Cardiac muscle cell (in vitro differentiated cells and primary cell): ENCODE measurements at regions not wholly inside any gene's neighbourhood (a gene's known extent, or its start where the extent isn't known, plus 50 kb on each side); places are given as distances from the start of the nearest gene placed in this dataset.

Source experiments
- DNase-seq, 2 donors: peaks; one replicate each; pipeline versions ENCODE4 v3.0.0 to v3.0.0-alpha.2; 2010 to 2017; ENCODE audit warnings: low read depth in 1 of 2, low spot score in 1 of 2
- H3K27ac ChIP-seq: fragments of 200-600 bp; sonication (generic); 2 replicates; pipeline ENCODE4 v1.5.1; 2016
- H3K27me3 ChIP-seq: fragments of 200-600 bp; sonication (generic); 2 replicates; pipeline ENCODE4 v1.6.0; 2016; ENCODE audit warnings: control low read depth
- H3K36me3 ChIP-seq: fragments of 200-600 bp; sonication (generic); 2 replicates; pipeline ENCODE4 v1.5.1; 2016; ENCODE audit warnings: control low read depth
- H3K4me1 ChIP-seq: fragments of 200-600 bp; sonication (generic); 2 replicates; pipeline ENCODE4 v1.8.1; 2017; ENCODE audit warnings: low read depth, mild to moderate bottlenecking, mixed run types
- H3K4me3 ChIP-seq: fragments of 200-600 bp; sonication (generic); 2 replicates; pipeline ENCODE4 v1.5.1; 2016; ENCODE audit warnings: mild to moderate bottlenecking
- H3K9me3 ChIP-seq: fragments of 200-600 bp; sonication (generic); 2 replicates; pipeline ENCODE4 v1.5.1; 2017; ENCODE audit warnings: low read depth, mild to moderate bottlenecking, control low read depth
- CTCF ChIP-seq: IDR thresholded peaks from 2 replicates; pipeline ENCODE4 v1.5.1; 2012; ENCODE audit warnings: low read depth, mild to moderate bottlenecking, low read length

GRCh38 chr10:50961297-50961696, 75.9 kb upstream of the A1CF start:
- H3K27me3 ChIP-seq: no peaks in the 10 kb centered on the region
- no peak for TF ChIP-seq CTCF

GRCh38 chr10:50963063-50963462, 77.6 kb upstream of the A1CF start:
- Histone ChIP-seq H3K4me3 (no peak overlapping the region), H3K9me3 (no peaks in the 10 kb centered on the region), H3K4me1 (no peaks in the 10 kb centered on the region), H3K27me3 (no peaks in the 10 kb centered on the region), H3K27ac (no peak overlapping the region), H3K36me3 (no peaks in the 10 kb centered on the region)
- no peak for TF ChIP-seq CTCF
- no peak for DNase-seq

More at GRCh38 chr10:50961297-50961696, 75.9 kb upstream of the A1CF start:
- no peaks in the 10 kb centered on the region for H3K4me1 ChIP-seq
- H3K36me3 ChIP-seq: no peaks in the 10 kb centered on the region
- no peaks in the 10 kb centered on the region for H3K9me3 ChIP-seq
- H3K4me3 ChIP-seq: no peak overlapping the region
- no peak overlapping the region for H3K27ac ChIP-seq
- DNase-seq: no peak

- DNase-seq: no peak
- Histone ChIP-seq H3K4me1 (no peaks in the 10 kb centered on the region), H3K27ac (no peak overlapping the region), H3K36me3 (no peaks in the 10 kb centered on the region), H3K4me3 (no peak overlapping the region), H3K9me3 (no peaks in the 10 kb centered on the region), H3K27me3 (no peaks in the 10 kb centered on the region)
- TF ChIP-seq CTCF: no peak
These were observed 83.1 kb upstream of the A1CF start for GRCh38 chr10:50968386-50969091.

GRCh38 chr10:50972591-50972990, 87.2 kb upstream of the A1CF start:
- H3K9me3 ChIP-seq: no peaks in the 10 kb centered on the region
- H3K4me1 ChIP-seq: no peaks in the 10 kb centered on the region
- no peaks in the 10 kb centered on the region for H3K27me3 ChIP-seq
- H3K4me3 ChIP-seq: no peak overlapping the region
- TF ChIP-seq CTCF: no peak
- H3K36me3 ChIP-seq: no peaks in the 10 kb centered on the region
- H3K27ac ChIP-seq: no peak overlapping the region
- DNase-seq: no peak

GRCh38 chr10:50981385-50981784, 92.9 kb upstream of the PRKG1 start:
- DNase-seq: no peak
- no peaks in the 10 kb centered on the region for H3K36me3 ChIP-seq
- H3K4me3 ChIP-seq: no peak overlapping the region
- no peak overlapping the region for H3K27ac ChIP-seq
- no peak for TF ChIP-seq CTCF
- no peaks in the 10 kb centered on the region for H3K4me1 ChIP-seq
- no peaks in the 10 kb centered on the region for H3K9me3 ChIP-seq
- H3K27me3 ChIP-seq: no peaks in the 10 kb centered on the region
